ENCODE measurements at regions not wholly inside any gene's neighbourhood (a gene's known extent, or its start where the extent isn't known, plus 50 kb on each side); places are given as distances from the start of the nearest gene placed in this dataset.

DNA sequence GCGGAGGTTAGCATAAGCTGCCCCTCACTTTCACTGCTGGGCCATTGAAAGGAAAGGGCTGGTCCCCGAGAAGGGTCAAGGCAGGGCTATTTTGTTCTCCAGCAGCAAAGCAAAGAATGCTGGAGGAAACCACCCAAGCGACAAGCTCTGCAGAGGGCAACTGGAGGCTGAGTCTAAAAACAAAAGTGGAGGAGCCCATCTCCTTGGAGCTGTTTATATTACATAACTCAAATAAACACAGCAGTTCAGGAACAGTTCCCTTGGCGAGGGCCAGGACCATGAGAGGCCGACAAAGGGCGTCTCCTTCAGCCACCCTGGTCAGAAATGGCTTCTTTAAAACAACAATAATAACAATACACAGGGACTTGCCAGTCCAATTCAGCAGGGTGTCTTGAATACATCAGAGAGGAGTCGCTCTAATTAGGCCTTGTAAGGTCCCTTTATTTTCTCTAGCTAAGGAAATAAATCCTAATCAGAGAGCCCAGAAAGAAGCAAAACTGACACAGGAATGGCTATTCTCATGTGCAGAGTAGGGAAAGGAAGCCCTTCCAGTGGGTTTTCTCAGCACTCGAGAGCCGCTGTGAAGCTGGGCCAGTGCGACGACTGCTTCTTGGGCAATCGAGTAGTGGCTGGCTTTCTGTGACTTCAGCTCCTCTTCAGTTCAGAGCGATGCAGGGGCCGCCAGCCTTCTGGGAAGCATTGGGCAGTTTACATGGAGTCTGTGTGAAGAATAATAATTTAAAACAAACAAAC, 57.0 kb upstream of the TARBP1 start:
- peak; percentile 83 for DNase-seq (ENCODE audit: low read depth)
- TF ChIP-seq, protein P1, sequence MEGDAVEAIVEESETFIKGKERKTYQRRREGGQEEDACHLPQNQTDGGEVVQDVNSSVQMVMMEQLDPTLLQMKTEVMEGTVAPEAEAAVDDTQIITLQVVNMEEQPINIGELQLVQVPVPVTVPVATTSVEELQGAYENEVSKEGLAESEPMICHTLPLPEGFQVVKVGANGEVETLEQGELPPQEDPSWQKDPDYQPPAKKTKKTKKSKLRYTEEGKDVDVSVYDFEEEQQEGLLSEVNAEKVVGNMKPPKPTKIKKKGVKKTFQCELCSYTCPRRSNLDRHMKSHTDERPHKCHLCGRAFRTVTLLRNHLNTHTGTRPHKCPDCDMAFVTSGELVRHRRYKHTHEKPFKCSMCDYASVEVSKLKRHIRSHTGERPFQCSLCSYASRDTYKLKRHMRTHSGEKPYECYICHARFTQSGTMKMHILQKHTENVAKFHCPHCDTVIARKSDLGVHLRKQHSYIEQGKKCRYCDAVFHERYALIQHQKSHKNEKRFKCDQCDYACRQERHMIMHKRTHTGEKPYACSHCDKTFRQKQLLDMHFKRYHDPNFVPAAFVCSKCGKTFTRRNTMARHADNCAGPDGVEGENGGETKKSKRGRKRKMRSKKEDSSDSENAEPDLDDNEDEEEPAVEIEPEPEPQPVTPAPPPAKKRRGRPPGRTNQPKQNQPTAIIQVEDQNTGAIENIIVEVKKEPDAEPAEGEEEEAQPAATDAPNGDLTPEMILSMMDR (IDR thresholded peaks at IDR 0.05; ENCODE audit: low read length, missing control alignments), result no peak
- no peak overlapping the region for H3K4me3 ChIP-seq (replicated peaks; ENCODE audit: low read depth, low read length)

DNA sequence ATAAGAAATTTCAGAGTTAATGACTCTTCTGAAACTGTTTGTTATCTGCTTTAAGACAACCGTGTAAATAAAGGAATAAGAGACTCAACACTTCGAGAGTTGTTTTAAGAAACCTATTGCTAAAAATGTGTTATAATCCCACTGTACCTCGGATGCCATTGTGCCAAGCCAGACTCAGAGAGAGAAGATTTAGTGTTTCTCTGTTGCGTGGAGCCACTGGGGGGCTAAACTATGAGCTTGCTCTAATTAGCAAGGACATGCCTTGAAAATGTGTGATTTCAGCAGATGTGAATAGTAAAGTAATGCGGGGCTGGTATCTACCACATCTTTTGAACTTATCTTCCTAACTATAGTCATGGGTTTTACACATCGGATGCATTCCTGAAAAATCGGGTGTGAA, 56.2 kb upstream of the TARBP1 start:
- TF ChIP-seq, protein P1 (IDR thresholded peaks at IDR 0.05; ENCODE audit: low read length, missing control alignments), result no peak
- no peak overlapping the region for H3K4me3 ChIP-seq (replicated peaks; ENCODE audit: low read depth, low read length)
- DNase-seq (ENCODE audit: low read depth), result no peak

DNA sequence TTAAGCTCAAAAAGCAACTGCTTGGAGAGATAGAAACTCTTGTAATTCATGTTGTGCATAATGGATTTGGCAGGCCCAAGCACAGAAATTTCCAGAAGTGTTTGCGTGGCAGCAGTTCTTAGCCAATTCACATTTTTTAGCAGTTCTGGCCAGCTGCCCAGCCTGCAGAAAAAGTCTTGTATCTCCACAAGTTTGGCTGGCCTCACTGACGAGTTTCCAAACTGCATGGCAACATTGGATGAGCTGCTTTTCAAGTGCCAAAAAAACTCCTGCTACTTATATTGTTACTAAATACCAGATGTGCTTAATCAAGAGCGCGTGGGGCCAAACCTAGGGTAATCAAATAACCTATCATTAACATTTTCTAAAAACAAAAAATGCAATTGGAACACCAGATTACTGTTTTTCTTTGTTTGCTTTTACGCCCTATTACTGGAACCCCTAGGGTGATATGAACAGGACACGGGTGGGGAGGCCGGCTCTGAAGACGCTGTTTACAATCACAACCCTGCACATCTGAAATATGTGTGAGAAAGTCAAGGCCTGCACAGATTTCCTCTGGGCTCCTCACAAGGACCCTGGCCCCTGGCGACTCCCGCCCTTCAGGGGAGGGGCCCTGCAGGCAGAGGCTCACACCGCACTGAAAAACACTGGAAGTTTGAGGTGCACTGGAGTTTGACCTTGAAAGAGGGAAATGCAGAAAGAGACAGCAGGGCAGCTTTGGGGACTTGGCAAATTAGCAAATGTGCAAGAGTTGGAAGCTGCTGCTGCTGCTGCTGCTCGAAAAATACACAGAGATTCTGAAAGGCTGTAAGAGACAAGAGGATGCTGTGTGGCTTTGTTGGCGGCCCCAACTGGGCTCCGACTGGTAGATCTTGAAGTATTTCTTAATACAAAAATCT, 55.2 kb upstream of the TARBP1 start:
- TF ChIP-seq, protein P1 (IDR thresholded peaks at IDR 0.05; ENCODE audit: low read length, missing control alignments), result no peak
- H3K4me3 ChIP-seq (replicated peaks; ENCODE audit: low read depth, low read length), result no peak overlapping the region
- DNase-seq (ENCODE audit: low read depth), result peak; percentile 100

DNA sequence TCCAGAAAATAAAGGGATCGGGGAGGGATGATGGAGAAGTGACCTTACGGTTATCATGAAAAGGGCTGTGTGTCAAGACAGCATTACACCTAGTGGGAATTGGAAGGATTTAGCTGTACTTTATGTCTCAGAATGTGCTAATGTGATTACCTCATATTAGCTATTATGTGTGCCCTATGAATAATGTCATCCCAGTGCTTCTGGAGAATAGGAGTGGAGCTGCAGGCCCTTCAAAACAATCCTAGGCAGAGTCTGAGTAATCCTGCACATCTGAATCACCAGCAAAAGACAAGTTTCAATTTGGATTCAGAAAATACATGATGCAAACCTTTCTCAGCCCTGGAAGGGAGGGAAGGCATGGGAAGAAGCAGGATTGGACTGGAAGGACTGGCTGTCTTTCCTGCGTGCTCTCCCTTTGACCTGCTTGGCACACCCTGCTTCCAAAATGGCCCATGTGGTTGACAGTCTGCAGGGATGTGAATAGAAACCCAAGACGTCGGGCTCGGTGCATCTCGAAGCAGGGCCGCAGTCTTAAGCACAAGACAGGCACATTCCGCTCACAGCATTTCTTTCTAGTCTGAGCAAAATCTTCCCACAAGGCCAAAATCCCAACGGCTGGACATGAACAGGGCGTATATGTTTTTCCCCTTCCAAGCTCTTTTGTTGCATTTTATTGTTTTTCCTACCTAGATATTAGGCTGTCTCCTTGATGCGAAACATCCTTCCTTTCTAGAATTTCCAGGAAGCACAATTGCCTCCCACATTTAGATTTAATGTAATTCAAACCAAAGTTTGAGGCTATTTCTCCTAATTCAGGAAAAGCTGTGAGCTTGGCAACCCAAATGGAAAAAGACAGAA, 54.3 kb upstream of the TARBP1 start:
- no peak overlapping the region for H3K4me3 ChIP-seq (replicated peaks; ENCODE audit: low read depth, low read length)
- DNase-seq (ENCODE audit: low read depth), result peak; percentile 97
- TF ChIP-seq, protein P1 (IDR thresholded peaks at IDR 0.05; ENCODE audit: low read length, missing control alignments), result no peak

DNA sequence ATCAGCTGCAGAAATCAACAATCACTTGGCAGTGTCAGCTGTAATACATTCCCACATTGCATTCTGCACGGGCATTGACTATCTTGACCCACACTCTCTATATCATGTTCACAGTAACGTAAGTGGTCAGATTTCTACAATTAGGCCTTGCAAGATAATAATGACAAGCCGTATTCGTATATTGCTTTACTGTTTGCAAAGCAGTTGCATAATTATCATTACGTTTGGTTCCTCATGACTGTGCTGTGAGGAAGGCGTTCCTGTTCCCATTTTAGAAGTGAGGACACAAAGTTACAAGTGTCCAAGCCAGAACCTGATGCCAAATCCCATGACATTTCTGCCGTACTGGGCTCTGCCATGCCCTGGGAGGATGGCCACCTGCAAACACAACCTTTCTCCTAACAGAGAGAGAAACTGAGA, 53.5 kb upstream of the TARBP1 start:
- H3K4me3 ChIP-seq (replicated peaks; ENCODE audit: low read depth, low read length), result no peak overlapping the region
- TF ChIP-seq, protein P1 (IDR thresholded peaks at IDR 0.05; ENCODE audit: low read length, missing control alignments), result no peak
- DNase-seq (ENCODE audit: low read depth), result no peak

DNA sequence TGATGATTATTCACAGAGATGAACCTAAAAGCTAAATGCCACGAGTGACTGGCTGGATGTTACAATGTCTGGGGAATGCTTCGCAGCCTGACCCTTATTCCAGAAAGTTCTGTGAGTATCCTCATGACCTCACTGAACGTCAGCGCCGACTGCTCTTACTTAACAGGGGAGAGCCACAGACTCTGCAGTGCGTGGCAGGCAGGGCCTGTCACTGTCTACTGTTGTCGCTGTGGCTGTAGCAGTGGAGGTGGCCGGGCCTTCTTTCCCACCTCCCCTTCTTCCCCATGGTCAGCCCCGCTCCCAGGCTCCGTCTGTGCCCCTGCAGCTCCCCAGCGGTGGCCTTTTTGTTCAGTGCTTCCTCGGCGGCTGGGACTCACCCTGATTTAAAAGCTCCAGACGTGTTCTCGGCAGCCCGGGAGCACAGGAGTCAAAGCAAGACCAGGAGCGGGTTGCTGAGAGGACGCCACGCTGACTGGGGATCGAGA, 52.2 kb upstream of the TARBP1 start:
- TF ChIP-seq, protein P1 (IDR thresholded peaks at IDR 0.05; ENCODE audit: low read length, missing control alignments), result no peak
- H3K4me3 ChIP-seq (replicated peaks; ENCODE audit: low read depth, low read length), result peak overlapping the region; percentile 42
- peak; percentile 88 for DNase-seq (ENCODE audit: low read depth)

All from fibroblast of pulmonary artery (primary cell).